ENCODE measurements at regions not wholly inside any gene's neighbourhood (a gene's known extent, or its start where the extent isn't known, plus 50 kb on each side); places are given as distances from the start of the nearest gene placed in this dataset.

DNA sequence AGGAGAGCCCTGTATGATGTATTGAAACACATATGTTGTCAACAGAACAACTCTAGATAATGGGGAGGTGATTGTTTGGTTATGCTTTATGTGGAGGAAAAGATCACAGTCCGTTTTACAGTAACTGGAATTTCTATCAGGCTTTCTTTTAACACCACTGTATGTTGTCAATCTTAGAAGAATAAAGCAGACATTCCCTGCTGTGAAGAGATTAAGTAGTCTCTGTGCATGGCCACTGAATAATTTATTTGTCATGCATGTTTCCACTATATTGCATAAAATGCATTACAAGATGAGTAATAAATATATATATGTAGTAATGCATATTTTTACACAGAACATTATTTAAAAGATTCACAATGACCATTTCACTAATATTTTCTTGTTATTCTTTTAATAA lies 440.0 kb downstream of the ANKRD7 start:
- intact Hi-C loops (cut with micrococcal nuclease): no loop called here
- no peak for DNase-seq (ENCODE audit: low spot score)
- Mint-ChIP-seq H3K4me3 (ENCODE audit: low read depth) (no peak overlapping the region), H3K4me1 (ENCODE audit: low read depth) (no peaks in the 10 kb centered on the region), H3K27me3 (ENCODE audit: low read depth) (no peaks in the 10 kb centered on the region), H3K9me3 (no peaks in the 10 kb centered on the region), H3K36me3 (ENCODE audit: low read depth) (no peaks in the 10 kb centered on the region), H3K27ac (no peak overlapping the region)

- intact Hi-C loops (cut with micrococcal nuclease): no loop called here
- H3K4me1 Mint-ChIP-seq (ENCODE audit: low read depth): no peaks in the 10 kb centered on the region
- peaks cover 6% of the 10 kb centered on the region for H3K9me3 Mint-ChIP-seq
These were observed 446.6 kb downstream of the ANKRD7 start for GRCh38 chr7:118671149-118671548.

GRCh38 chr7:118684796-118685195 lies 460.3 kb downstream of the ANKRD7 start:
- no peak overlapping the region for H3K27ac Mint-ChIP-seq
- no peaks in the 10 kb centered on the region for H3K36me3 Mint-ChIP-seq (ENCODE audit: low read depth)
- H3K4me1 Mint-ChIP-seq (ENCODE audit: low read depth): no peaks in the 10 kb centered on the region

More at GRCh38 chr7:118671149-118671548, 446.6 kb downstream of the ANKRD7 start:
- Mint-ChIP-seq H3K36me3 (ENCODE audit: low read depth) (no peaks in the 10 kb centered on the region), H3K27me3 (ENCODE audit: low read depth) (no peaks in the 10 kb centered on the region), H3K4me3 (ENCODE audit: low read depth) (no peak overlapping the region), H3K27ac (no peak overlapping the region)
- DNase-seq (ENCODE audit: low spot score): no peak

GRCh38 chr7:118689403-118689802 lies 464.9 kb downstream of the ANKRD7 start:
- Mint-ChIP-seq H3K4me3 (ENCODE audit: low read depth) (no peak overlapping the region), H3K9me3 (peaks cover 5% of the 10 kb centered on the region), H3K27me3 (ENCODE audit: low read depth) (no peaks in the 10 kb centered on the region), H3K36me3 (ENCODE audit: low read depth) (no peaks in the 10 kb centered on the region), H3K4me1 (ENCODE audit: low read depth) (no peaks in the 10 kb centered on the region), H3K27ac (no peak overlapping the region)
- DNase-seq (ENCODE audit: low spot score): no peak
- intact Hi-C loops (cut with micrococcal nuclease): no loop called here

More at GRCh38 chr7:118684796-118685195, 460.3 kb downstream of the ANKRD7 start:
- no peak overlapping the region for H3K4me3 Mint-ChIP-seq (ENCODE audit: low read depth)
- intact Hi-C loops (cut with micrococcal nuclease): no loop called here
- H3K27me3 Mint-ChIP-seq (ENCODE audit: low read depth): no peaks in the 10 kb centered on the region
- DNase-seq (ENCODE audit: low spot score): no peak
- H3K9me3 Mint-ChIP-seq: peaks cover 5% of the 10 kb centered on the region

- Mint-ChIP-seq H3K27ac (no peak overlapping the region), H3K9me3 (peaks cover 6% of the 10 kb centered on the region), H3K4me3 (ENCODE audit: low read depth) (no peak overlapping the region), H3K27me3 (ENCODE audit: low read depth) (no peaks in the 10 kb centered on the region), H3K4me1 (ENCODE audit: low read depth) (no peaks in the 10 kb centered on the region), H3K36me3 (ENCODE audit: low read depth) (no peaks in the 10 kb centered on the region)
- intact Hi-C loops (cut with micrococcal nuclease): no loop called here
- DNase-seq (ENCODE audit: low spot score): no peak
These were observed 472.4 kb downstream of the ANKRD7 start for GRCh38 chr7:118696879-118697278.

DNA sequence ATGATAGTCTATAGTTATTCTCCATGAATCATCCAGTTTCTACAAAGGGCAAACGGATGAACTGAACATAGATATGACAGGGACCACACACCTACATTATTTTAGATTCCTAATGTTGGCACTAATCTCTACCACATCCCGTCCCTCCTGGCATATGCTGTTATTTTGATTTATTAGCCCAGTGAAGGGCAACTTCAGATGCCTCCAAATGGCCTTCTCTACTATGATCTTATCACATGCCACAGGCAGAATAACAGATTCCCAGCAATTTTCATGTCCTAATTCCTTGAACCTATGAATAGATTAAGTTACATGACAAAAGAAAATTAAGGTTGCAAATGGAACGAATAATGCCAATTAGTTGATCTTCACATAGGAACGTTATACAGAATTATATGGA lies 474.7 kb downstream of the ANKRD7 start:
- Mint-ChIP-seq H3K4me1 (ENCODE audit: low read depth) (no peaks in the 10 kb centered on the region), H3K27me3 (ENCODE audit: low read depth) (no peaks in the 10 kb centered on the region), H3K36me3 (ENCODE audit: low read depth) (no peaks in the 10 kb centered on the region), H3K27ac (no peak overlapping the region), H3K4me3 (ENCODE audit: low read depth) (no peak overlapping the region), H3K9me3 (peaks cover 6% of the 10 kb centered on the region)
- DNase-seq (ENCODE audit: low spot score): no peak
- intact Hi-C loops (cut with micrococcal nuclease): no loop called here

GRCh38 chr7:118708741-118709140 lies 484.2 kb downstream of the ANKRD7 start:
- intact Hi-C loops (cut with micrococcal nuclease): no loop called here
- no peak overlapping the region for H3K4me3 Mint-ChIP-seq (ENCODE audit: low read depth)

DNA sequence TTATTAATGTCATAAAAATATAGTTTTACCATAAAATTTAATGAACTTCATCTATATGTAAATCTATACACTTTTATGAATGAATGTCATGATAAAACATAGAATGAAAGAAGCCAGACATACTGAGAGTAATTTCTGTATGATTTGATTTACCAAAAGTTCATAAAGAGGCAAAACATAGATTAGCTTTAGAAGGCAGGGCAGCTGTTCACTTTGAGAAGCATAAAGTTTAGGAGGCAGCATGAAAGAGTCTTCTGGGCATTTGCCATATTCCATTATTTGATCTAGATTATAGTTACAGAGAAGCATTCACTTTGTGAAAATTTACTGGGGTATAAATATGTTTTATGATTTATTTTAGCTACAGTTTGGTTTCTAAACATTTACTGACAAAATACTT lies 487.2 kb downstream of the ANKRD7 start:
- Mint-ChIP-seq H3K27ac (no peak overlapping the region), H3K4me1 (ENCODE audit: low read depth) (no peaks in the 10 kb centered on the region), H3K27me3 (ENCODE audit: low read depth) (no peaks in the 10 kb centered on the region), H3K36me3 (ENCODE audit: low read depth) (no peaks in the 10 kb centered on the region), H3K4me3 (ENCODE audit: low read depth) (no peak overlapping the region), H3K9me3 (no peaks in the 10 kb centered on the region)
- no peak for DNase-seq (ENCODE audit: low spot score)
- intact Hi-C loops (cut with micrococcal nuclease): no loop called here

More at GRCh38 chr7:118708741-118709140, 484.2 kb downstream of the ANKRD7 start:
- Mint-ChIP-seq H3K4me1 (ENCODE audit: low read depth) (no peaks in the 10 kb centered on the region), H3K27ac (no peak overlapping the region), H3K36me3 (ENCODE audit: low read depth) (no peaks in the 10 kb centered on the region), H3K27me3 (ENCODE audit: low read depth) (no peaks in the 10 kb centered on the region), H3K9me3 (no peaks in the 10 kb centered on the region)
- DNase-seq (ENCODE audit: low spot score): no peak

- no peaks in the 10 kb centered on the region for H3K9me3 Mint-ChIP-seq
- H3K27me3 Mint-ChIP-seq (ENCODE audit: low read depth): no peaks in the 10 kb centered on the region
- H3K4me3 Mint-ChIP-seq (ENCODE audit: low read depth): no peak overlapping the region
- no peaks in the 10 kb centered on the region for H3K36me3 Mint-ChIP-seq (ENCODE audit: low read depth)
- H3K4me1 Mint-ChIP-seq (ENCODE audit: low read depth): no peaks in the 10 kb centered on the region
- DNase-seq (ENCODE audit: low spot score): no peak
- intact Hi-C loops (cut with micrococcal nuclease): no loop called here
- H3K27ac Mint-ChIP-seq: no peak overlapping the region
These were observed 488.5 kb downstream of the ANKRD7 start for GRCh38 chr7:118713039-118713438.

GRCh38 chr7:118720632-118721031 lies 496.1 kb downstream of the ANKRD7 start:
- intact Hi-C loops (cut with micrococcal nuclease): no loop called here
- H3K4me3 Mint-ChIP-seq (ENCODE audit: low read depth): no peak overlapping the region
- H3K27ac Mint-ChIP-seq: no peak overlapping the region
- H3K36me3 Mint-ChIP-seq (ENCODE audit: low read depth): no peaks in the 10 kb centered on the region
- H3K4me1 Mint-ChIP-seq (ENCODE audit: low read depth): no peaks in the 10 kb centered on the region
- H3K9me3 Mint-ChIP-seq: no peaks in the 10 kb centered on the region
- DNase-seq (ENCODE audit: low spot score): no peak
- H3K27me3 Mint-ChIP-seq (ENCODE audit: low read depth): no peaks in the 10 kb centered on the region

DNA sequence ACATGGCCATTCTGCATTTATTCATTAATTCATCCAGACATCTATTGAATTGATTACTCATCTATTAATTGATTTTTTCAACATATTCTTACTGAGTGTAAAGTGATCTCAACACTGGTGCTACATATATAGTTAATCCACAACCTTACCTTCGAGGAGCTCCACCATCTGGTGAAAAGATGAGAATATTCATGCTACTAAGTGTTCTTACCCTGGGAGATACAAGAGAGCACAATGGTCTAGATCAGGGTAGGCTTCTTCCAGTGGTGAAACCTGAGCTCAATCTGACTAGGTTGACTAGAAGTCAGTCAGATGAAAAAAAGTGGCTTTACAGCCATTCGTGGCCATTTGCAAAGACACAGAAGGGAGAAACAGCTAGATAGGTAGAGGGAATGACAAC lies 507.4 kb downstream of the ANKRD7 start:
- H3K27ac Mint-ChIP-seq: no peak overlapping the region
- H3K36me3 Mint-ChIP-seq (ENCODE audit: low read depth): no peaks in the 10 kb centered on the region

GRCh38 chr7:118734541-118734940 lies 510.0 kb downstream of the ANKRD7 start:
- no peak for DNase-seq (ENCODE audit: low spot score)
- intact Hi-C loops (cut with micrococcal nuclease): no loop called here
- no peaks in the 10 kb centered on the region for H3K4me1 Mint-ChIP-seq (ENCODE audit: low read depth)
- H3K4me3 Mint-ChIP-seq (ENCODE audit: low read depth): no peak overlapping the region
- no peaks in the 10 kb centered on the region for H3K36me3 Mint-ChIP-seq (ENCODE audit: low read depth)
- H3K9me3 Mint-ChIP-seq: peaks cover 4% of the 10 kb centered on the region
- no peaks in the 10 kb centered on the region for H3K27me3 Mint-ChIP-seq (ENCODE audit: low read depth)
- no peak overlapping the region for H3K27ac Mint-ChIP-seq

More for the DNA sequence above, 507.4 kb downstream of the ANKRD7 start:
- Mint-ChIP-seq H3K4me1 (ENCODE audit: low read depth) (no peaks in the 10 kb centered on the region), H3K9me3 (peaks cover 13% of the 10 kb centered on the region), H3K4me3 (ENCODE audit: low read depth) (no peak overlapping the region), H3K27me3 (ENCODE audit: low read depth) (no peaks in the 10 kb centered on the region)
- intact Hi-C loops (cut with micrococcal nuclease): no loop called here
- DNase-seq (ENCODE audit: low spot score): no peak

DNA sequence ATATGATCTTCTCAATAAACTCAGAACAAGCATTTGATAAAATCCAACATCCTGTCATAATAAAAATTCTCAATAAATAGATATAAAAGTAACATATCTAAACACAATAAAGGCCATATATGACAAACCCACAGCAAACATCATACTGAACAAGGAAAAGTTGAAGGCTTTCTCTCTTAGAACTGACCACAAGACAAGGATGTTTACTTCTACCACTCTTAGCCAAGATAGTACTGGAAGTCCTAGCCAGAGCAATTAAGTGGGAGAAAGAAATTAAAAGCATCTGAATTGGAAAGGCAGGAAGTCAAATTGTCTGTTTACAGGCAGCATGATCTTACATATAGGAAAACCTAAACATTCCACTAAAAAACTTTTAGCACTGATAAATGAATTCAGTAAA lies 510.9 kb downstream of the ANKRD7 start:
- no peaks in the 10 kb centered on the region for H3K36me3 Mint-ChIP-seq (ENCODE audit: low read depth)

DNA sequence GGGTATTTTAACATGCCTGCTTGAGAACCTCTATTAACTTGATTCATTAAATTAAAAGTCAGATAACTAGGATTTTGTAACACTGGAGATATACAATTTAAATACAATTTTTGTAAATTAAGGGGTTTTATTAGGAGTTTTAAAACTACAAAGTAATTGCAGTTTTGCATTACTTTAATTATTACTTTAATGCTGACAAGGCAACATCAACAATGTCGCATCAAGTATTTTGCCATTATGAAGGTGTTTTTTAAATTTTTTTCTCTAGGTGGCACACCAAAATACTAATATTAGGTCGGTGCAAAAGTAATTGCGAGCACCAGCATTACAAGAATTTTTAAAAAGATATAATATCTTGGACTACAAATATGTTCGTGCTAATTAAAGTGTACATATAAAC lies 513.4 kb downstream of the ANKRD7 start:
- Mint-ChIP-seq H3K9me3 (peaks cover 9% of the 10 kb centered on the region), H3K27me3 (ENCODE audit: low read depth) (no peaks in the 10 kb centered on the region), H3K36me3 (ENCODE audit: low read depth) (no peaks in the 10 kb centered on the region), H3K27ac (no peak overlapping the region), H3K4me1 (ENCODE audit: low read depth) (no peaks in the 10 kb centered on the region), H3K4me3 (ENCODE audit: low read depth) (no peak overlapping the region)
- intact Hi-C loops (cut with micrococcal nuclease): no loop called here
- DNase-seq (ENCODE audit: low spot score): no peak

More for the DNA sequence above, 510.9 kb downstream of the ANKRD7 start:
- H3K27ac Mint-ChIP-seq: no peak overlapping the region
- no peak for DNase-seq (ENCODE audit: low spot score)
- intact Hi-C loops (cut with micrococcal nuclease): no loop called here
- no peak overlapping the region for H3K4me3 Mint-ChIP-seq (ENCODE audit: low read depth)
- no peaks in the 10 kb centered on the region for H3K27me3 Mint-ChIP-seq (ENCODE audit: low read depth)
- H3K9me3 Mint-ChIP-seq: peaks cover 9% of the 10 kb centered on the region
- no peaks in the 10 kb centered on the region for H3K4me1 Mint-ChIP-seq (ENCODE audit: low read depth)
